ENCODE measurements at regions not wholly inside any gene's neighbourhood (a gene's known extent, or its start where the extent isn't known, plus 50 kb on each side); places are given as distances from the start of the nearest gene placed in this dataset.

DNA sequence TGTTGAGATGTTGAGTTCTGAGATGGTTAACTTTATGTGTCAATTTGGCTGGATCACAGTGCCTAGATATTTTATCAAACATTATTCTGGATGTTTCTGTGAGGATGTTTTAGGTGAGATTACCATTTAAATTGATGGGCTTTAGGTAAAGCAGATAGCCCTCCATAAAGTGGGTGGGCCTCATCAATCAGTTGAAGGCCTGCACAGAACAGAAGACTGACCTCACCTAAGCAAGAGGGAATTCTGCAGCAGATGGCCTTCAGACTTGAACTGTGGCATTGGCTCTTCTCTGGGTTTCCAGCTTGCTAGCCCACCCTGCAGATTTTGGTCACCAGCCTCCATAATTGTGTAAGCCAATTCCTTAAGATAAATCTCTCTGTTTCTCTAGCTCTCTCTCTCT lies 260.4 kb upstream of the VEPH1 start:
- Histone ChIP-seq H3K4ac (ENCODE audit: low read depth, low read length) (no peak overlapping the region), H2AK5ac (ENCODE audit: insufficient read length, low read length) (no peak overlapping the region), H4K91ac (ENCODE audit: insufficient read length, low read depth, low read length) (no peak overlapping the region), H3K79me1 (ENCODE audit: insufficient read depth, low read depth, low read length, poor library complexity, severe bottlenecking) (no peaks in the 10 kb centered on the region), H3K9ac (ENCODE audit: extremely low read depth, insufficient read length, low read length) (no peak overlapping the region), H2BK20ac (ENCODE audit: low read depth, low read length, poor library complexity, severe bottlenecking) (no peak overlapping the region), H3K18ac (ENCODE audit: insufficient read length, low read depth, low read length) (no peak overlapping the region), H3T11ph (ENCODE audit: low read length) (no peak overlapping the region), H3K79me2 (ENCODE audit: insufficient read depth, low read length) (no peaks in the 10 kb centered on the region), H3K9me3 (ENCODE audit: control insufficient read depth, low read depth, low read length) (no peaks in the 10 kb centered on the region), H3K4me2 (ENCODE audit: insufficient read depth, insufficient read length, low read length) (no peak overlapping the region), H2BK15ac (ENCODE audit: low read depth, low read length) (no peak overlapping the region), H2BK120ac (ENCODE audit: low read depth, low read length, poor library complexity, severe bottlenecking) (no peak overlapping the region), H3K14ac (ENCODE audit: insufficient read depth, low read length) (no peak overlapping the region), H2BK12ac (ENCODE audit: insufficient read length, low read depth, low read length) (no peak overlapping the region), H3K27ac (ENCODE audit: insufficient read length, low read depth, low read length) (no peak overlapping the region), H3K23ac (ENCODE audit: insufficient read length, low read depth, low read length) (no peak overlapping the region), H2AFZ (ENCODE audit: low read length) (no peak overlapping the region), H3K56ac (ENCODE audit: insufficient read length, low read depth, low read length) (no peak overlapping the region), H3K4me1 (ENCODE audit: insufficient read depth, low read length) (no peaks in the 10 kb centered on the region), H4K20me1 (ENCODE audit: control insufficient read depth, insufficient read depth, insufficient read length) (no peaks in the 10 kb centered on the region), H2BK5ac (ENCODE audit: insufficient read length, low read length) (no peak overlapping the region), H4K5ac (ENCODE audit: insufficient read length, low read depth, low read length) (no peak overlapping the region), H3K23me2 (ENCODE audit: insufficient read length, low read depth, low read length, poor library complexity, severe bottlenecking) (no peaks in the 10 kb centered on the region), H3K27me3 (ENCODE audit: insufficient read depth, low read length) (no peaks in the 10 kb centered on the region), H4K8ac (replicated peaks; ENCODE audit: insufficient read length, low read depth, low read length) (no peak overlapping the region)
- no peaks in the 10 kb centered on the region for H3K36me3 Mint-ChIP-seq (ENCODE audit: insufficient read depth in 1 of 3, low read depth in 3 of 3)
- H3K4me3 Mint-ChIP-seq, result no peak overlapping the region
- DNase-seq, result no peak
- H3K9me3 Mint-ChIP-seq, result no peaks in the 10 kb centered on the region
- no peak for TF ChIP-seq CTCF (conservative IDR thresholded peaks at IDR 0.05)
- no peaks in the 10 kb centered on the region; the same call in 1 of the 2 replicates for H3K27me3 Mint-ChIP-seq (ENCODE audit: low read depth)
- H3K4me1 Mint-ChIP-seq, result no peaks in the 10 kb centered on the region
- H3K27ac Mint-ChIP-seq, result no peak overlapping the region

All from H9 (cell line).